NT2/D1 (cell line): ENCODE measurements at regions not wholly inside any gene's neighbourhood (a gene's known extent, or its start where the extent isn't known, plus 50 kb on each side); places are given as distances from the start of the nearest gene placed in this dataset.

Experiments used
- SUZ12 ChIP-seq: IDR thresholded peaks from 2 replicates; pipeline ENCODE4 v1.6.1; 2011; ENCODE audit not compliant: insufficient read length, insufficient read depth; ENCODE audit errors: extremely low read depth
- YY1 ChIP-seq: IDR thresholded peaks from 2 replicates; pipeline ENCODE4 v1.6.1; 2011; ENCODE audit not compliant: insufficient read length, insufficient read depth

- TF ChIP-seq YY1 (no peak), SUZ12 (no peak)
Measured at GRCh38 chr9:24459953-24460352, 85.7 kb downstream of the IZUMO3 start.
